Skeletal muscle tissue (tissue), 3 donors: ENCODE measurements at regions not wholly inside any gene's neighbourhood (a gene's known extent, or its start where the extent isn't known, plus 50 kb on each side); places are given as distances from the start of the nearest gene placed in this dataset.

ENCODE experiments used
- H3K27ac ChIP-seq: one replicate; pipeline ENCODE4 v1.7.0; 2013; ENCODE audit warnings: mild to moderate bottlenecking, low read depth, low read length, inconsistent platforms
- H3K27me3 ChIP-seq, 3 donors: one replicate each; pipeline ENCODE4 v1.7.0; 2013; ENCODE audit warnings: low read length in 3 of 3; ENCODE audit not compliant: control insufficient read depth in 3 of 3, insufficient read depth in 3 of 3
- H3K36me3 ChIP-seq, 3 donors: one replicate each; pipeline ENCODE4 v1.7.0; 2013; ENCODE audit warnings: low read length in 3 of 3; ENCODE audit not compliant: control insufficient read depth in 3 of 3, insufficient read depth in 3 of 3
- H3K4me1 ChIP-seq, 3 donors: one replicate each; pipeline ENCODE4 v1.7.0; 2013; ENCODE audit warnings: low read length in 3 of 3, mild to moderate bottlenecking in 3 of 3; ENCODE audit not compliant: control insufficient read depth in 3 of 3, insufficient read depth in 3 of 3
- H3K4me3 ChIP-seq, 3 donors: one replicate each; pipeline ENCODE4 v1.7.0; 2013; ENCODE audit warnings: low read length in 3 of 3
- H3K9ac ChIP-seq, 3 donors: one replicate each; pipeline ENCODE4 v1.7.0; 2013; ENCODE audit warnings: low read length in 3 of 3, mild to moderate bottlenecking in 3 of 3, moderate library complexity in 2 of 3, low read depth in 1 of 3
- H3K9me3 ChIP-seq, 3 donors: one replicate each; pipeline ENCODE4 v1.7.0; 2013; ENCODE audit warnings: low read length in 3 of 3; ENCODE audit not compliant: control insufficient read depth in 3 of 3
- donor health status: Osteomylitis.

DNA sequence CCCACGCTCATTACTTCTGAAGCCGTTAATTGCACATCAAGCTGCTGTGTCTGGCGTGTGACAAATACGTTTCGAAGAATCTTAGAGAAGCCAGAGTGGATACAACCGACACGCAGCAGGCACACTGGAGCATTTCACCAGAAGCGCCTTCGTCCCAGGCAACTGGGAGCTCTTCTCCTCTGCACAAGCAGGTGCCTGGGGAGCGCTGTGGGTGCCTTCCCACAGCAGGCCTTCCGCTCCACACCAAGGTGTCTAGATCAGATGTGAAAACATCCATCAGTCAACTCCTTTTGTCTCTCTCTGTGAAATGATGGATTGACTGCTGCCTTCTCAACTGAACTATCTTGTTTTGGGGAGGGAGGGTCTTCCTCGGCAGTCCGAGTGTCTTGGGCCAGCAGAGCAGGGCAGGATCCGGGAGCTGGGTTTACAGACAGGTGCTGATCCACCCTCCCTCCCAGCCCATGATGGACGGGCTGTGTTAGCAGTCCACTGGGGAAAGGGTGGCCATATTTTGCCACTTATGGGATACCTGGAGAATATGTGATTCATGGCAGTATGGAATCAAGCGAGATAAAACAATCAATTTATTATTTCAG, 326.3 kb downstream of the TCERG1L start:
- no peaks in the 10 kb centered on the region for H3K4me1 ChIP-seq
- H3K27me3 ChIP-seq: peaks cover 0 to 4% (median 0%) of the 10 kb centered on the region in 3 donors
- no peaks in the 10 kb centered on the region for H3K9me3 ChIP-seq
- no peak overlapping the region for H3K9ac ChIP-seq
- no peak overlapping the region for H3K4me3 ChIP-seq
- H3K36me3 ChIP-seq: no peaks in the 10 kb centered on the region
- no peak overlapping the region for H3K27ac ChIP-seq

GRCh38 chr10:130986846-130987245, 324.7 kb downstream of the TCERG1L start:
- no peak overlapping the region for H3K4me3 ChIP-seq
- no peaks in the 10 kb centered on the region for H3K9me3 ChIP-seq
- no peak overlapping the region for H3K9ac ChIP-seq
- no peaks in the 10 kb centered on the region for H3K4me1 ChIP-seq
- no peak overlapping the region for H3K27ac ChIP-seq
- H3K36me3 ChIP-seq: no peaks in the 10 kb centered on the region
- peaks cover 0 to 5% (median 0%) of the 10 kb centered on the region in 3 donors for H3K27me3 ChIP-seq

DNA sequence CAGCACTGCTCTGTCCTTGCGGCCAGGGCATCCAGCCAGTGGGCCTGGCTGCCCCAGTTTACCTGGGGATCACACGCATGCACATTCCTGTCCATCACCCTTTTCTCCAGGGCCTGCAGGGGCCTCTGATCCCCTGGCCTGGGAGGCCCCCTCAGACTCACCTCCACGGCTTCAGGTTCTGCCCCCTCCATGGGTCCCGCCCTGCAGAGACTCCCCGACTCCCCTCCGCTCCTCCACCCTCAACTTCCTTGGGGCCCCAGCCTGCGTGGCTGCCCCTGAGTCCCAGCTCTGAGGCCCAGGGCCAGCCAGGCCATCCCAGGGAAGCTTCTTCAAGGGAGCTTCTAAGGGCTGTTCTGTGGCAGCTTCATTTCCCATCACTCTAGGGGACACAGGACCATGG, 324.1 kb downstream of the TCERG1L start:
- Histone ChIP-seq H3K27ac (no peak overlapping the region), H3K9ac (no peak overlapping the region), H3K4me3 (no peak overlapping the region), H3K36me3 (no peaks in the 10 kb centered on the region), H3K27me3 (peaks cover 0 to 7% (median 0%) of the 10 kb centered on the region in 3 donors), H3K9me3 (no peaks in the 10 kb centered on the region), H3K4me1 (no peaks in the 10 kb centered on the region)

- Histone ChIP-seq H3K27me3 (peaks cover 0 to 7% (median 0%) of the 10 kb centered on the region in 3 donors), H3K4me3 (no peak overlapping the region), H3K27ac (no peak overlapping the region), H3K9me3 (no peaks in the 10 kb centered on the region), H3K9ac (no peak overlapping the region), H3K36me3 (no peaks in the 10 kb centered on the region), H3K4me1 (peaks cover 0 to 2% (median 0%) of the 10 kb centered on the region in 3 donors)
These were observed 321.8 kb downstream of the TCERG1L start for GRCh38 chr10:130989670-130990232.

DNA sequence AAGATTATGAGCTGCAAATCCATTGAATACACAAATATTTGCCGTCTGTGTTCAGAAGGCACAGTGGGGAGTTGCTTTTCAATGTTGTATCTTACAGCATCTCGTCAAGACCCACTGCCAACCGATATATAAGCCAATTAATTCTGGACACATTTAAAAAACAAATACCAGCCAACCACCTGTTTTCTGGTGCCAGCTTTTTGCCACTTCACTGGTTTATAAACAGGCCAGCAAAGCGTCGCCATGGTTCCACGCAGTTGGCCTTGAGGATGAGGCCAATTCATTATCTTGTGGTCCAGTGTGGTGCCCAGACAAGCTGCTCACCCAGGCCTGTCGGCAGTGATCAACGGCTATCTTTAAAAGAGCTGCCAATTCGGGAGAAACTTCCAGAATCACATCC, 321.0 kb downstream of the TCERG1L start:
- peaks cover 0 to 8% (median 0%) of the 10 kb centered on the region in 3 donors for H3K4me1 ChIP-seq
- no peaks in the 10 kb centered on the region for H3K9me3 ChIP-seq
- no peak overlapping the region for H3K27ac ChIP-seq
- H3K36me3 ChIP-seq: no peaks in the 10 kb centered on the region
- H3K9ac ChIP-seq: no peak overlapping the region
- H3K27me3 ChIP-seq: peaks cover 0 to 7% (median 0%) of the 10 kb centered on the region in 3 donors
- H3K4me3 ChIP-seq: no peak overlapping the region

DNA sequence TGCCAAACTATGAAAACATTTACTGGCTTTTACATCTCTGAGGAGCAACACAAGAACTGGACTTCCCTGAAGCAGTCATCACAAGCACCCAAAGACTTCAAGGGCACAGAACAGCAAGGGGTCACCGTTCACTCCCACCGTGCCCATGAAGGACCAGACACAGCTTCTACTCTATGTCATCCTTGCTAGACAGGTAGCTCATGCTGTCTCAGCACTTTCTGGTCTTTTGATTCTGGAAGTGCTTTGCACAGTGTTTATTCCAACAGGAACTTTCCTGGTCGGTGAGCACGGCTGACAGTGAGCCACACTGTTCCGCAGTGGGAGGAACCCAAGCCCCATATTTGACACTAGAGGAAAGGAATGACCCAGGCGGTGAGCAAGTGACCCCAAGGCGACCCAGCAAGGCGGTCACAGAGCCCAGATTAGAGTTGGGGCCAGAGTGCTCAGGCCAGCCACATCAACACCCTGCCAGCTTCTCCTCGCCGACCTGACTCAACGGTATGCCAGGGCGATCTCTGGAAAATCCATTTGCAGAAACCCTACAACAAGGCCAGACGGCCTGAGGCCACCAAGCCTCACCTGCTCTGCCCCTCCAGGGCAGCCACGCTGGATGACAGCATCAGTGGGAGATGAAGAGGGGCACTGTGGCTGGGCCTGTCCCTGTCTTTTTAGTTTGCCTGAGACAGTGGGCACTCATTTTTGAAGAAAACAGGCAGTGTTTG, 318.6 kb downstream of the TCERG1L start:
- H3K4me3 ChIP-seq: no peak overlapping the region
- no peak overlapping the region for H3K9ac ChIP-seq
- H3K9me3 ChIP-seq: no peaks in the 10 kb centered on the region
- no peaks in the 10 kb centered on the region for H3K36me3 ChIP-seq
- H3K27me3 ChIP-seq: peaks cover 0 to 12% (median 0%) of the 10 kb centered on the region in 3 donors
- peaks cover 0 to 8% (median 0%) of the 10 kb centered on the region in 3 donors for H3K4me1 ChIP-seq
- no peak overlapping the region for H3K27ac ChIP-seq

- H3K27me3 ChIP-seq: peaks cover 0 to 12% (median 0%) of the 10 kb centered on the region in 3 donors
- H3K4me3 ChIP-seq: no peak overlapping the region
These were observed 317.9 kb downstream of the TCERG1L start for GRCh38 chr10:130993612-130994011.

DNA sequence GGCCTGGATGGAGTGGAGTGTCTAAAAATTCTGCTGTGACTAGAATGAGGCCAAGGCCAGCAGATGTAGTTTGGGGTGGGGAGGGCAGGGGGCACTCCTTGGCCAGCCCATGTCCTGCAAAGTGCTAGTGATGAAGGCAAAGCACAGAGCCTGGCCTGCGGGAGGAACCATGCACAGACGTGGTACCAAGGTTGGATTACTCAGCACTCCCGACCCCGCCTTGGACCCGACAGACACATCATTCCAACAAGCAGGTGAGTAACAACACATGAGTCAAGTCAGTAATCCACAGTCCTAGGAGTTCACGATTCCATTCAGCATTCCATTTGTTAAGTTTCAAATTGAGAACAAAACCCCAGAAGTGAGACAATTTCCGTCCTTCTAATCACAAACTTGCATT, 317.3 kb downstream of the TCERG1L start:
- H3K9me3 ChIP-seq: no peaks in the 10 kb centered on the region
- peaks cover 0 to 8% (median 0%) of the 10 kb centered on the region in 3 donors for H3K4me1 ChIP-seq
- H3K27ac ChIP-seq: no peak overlapping the region
- no peak overlapping the region for H3K9ac ChIP-seq
- H3K4me3 ChIP-seq: no peak overlapping the region
- no peaks in the 10 kb centered on the region for H3K36me3 ChIP-seq
- peaks cover 0 to 12% (median 0%) of the 10 kb centered on the region in 3 donors for H3K27me3 ChIP-seq

More at GRCh38 chr10:130993612-130994011, 317.9 kb downstream of the TCERG1L start:
- Histone ChIP-seq H3K9me3 (no peaks in the 10 kb centered on the region), H3K9ac (no peak overlapping the region), H3K36me3 (no peaks in the 10 kb centered on the region), H3K4me1 (peaks cover 0 to 8% (median 0%) of the 10 kb centered on the region in 3 donors), H3K27ac (no peak overlapping the region)

- no peaks in the 10 kb centered on the region for H3K9me3 ChIP-seq
- H3K36me3 ChIP-seq: no peaks in the 10 kb centered on the region
- no peak overlapping the region for H3K27ac ChIP-seq
- peaks cover 0 to 9% (median 0%) of the 10 kb centered on the region in 3 donors for H3K27me3 ChIP-seq
- H3K4me1 ChIP-seq: peaks cover 0 to 8% (median 0%) of the 10 kb centered on the region in 3 donors
- no peak overlapping the region for H3K4me3 ChIP-seq
- H3K9ac ChIP-seq: no peak overlapping the region
These were observed 316.7 kb downstream of the TCERG1L start for GRCh38 chr10:130994845-130995244.
